ENCODE measurements at regions not wholly inside any gene's neighbourhood (a gene's known extent, or its start where the extent isn't known, plus 50 kb on each side); places are given as distances from the start of the nearest gene placed in this dataset.

GRCh38 chr1:90132306-90132705, 137.4 kb downstream of the ZNF326 start:
- no CpG with 5 or more reads among the region's 1 CpG for WGBS (ENCODE audit: extremely low coverage, insufficient read length, low lambda C conversion rate)
- H3K27me3 ChIP-seq (ENCODE audit: insufficient read depth, low read length), result no peaks in the 10 kb centered on the region
- H3K23me2 ChIP-seq (ENCODE audit: insufficient read length, low read depth, low read length, poor library complexity, severe bottlenecking), result no peaks in the 10 kb centered on the region
- no peaks in the 10 kb centered on the region for H3K79me1 ChIP-seq (ENCODE audit: insufficient read depth, low read depth, low read length, poor library complexity, severe bottlenecking)
- no peak overlapping the region for H3K27ac ChIP-seq (ENCODE audit: insufficient read length, low read depth, low read length)
- no peak overlapping the region for H3K18ac ChIP-seq (ENCODE audit: insufficient read length, low read depth, low read length)
- H2BK120ac ChIP-seq (ENCODE audit: low read depth, low read length, poor library complexity, severe bottlenecking), result no peak overlapping the region
- no peaks in the 10 kb centered on the region for H3K9me3 ChIP-seq (ENCODE audit: control insufficient read depth, low read depth, low read length)
- no peak overlapping the region for H2BK12ac ChIP-seq (ENCODE audit: insufficient read length, low read depth, low read length)
- no peak overlapping the region for H2BK15ac ChIP-seq (ENCODE audit: low read depth, low read length)
- no peaks in the 10 kb centered on the region for H3K4me1 ChIP-seq (ENCODE audit: insufficient read depth, low read length)
- peaks cover 7% of the 10 kb centered on the region; the same call in 1 of the 2 replicates for H3K27me3 Mint-ChIP-seq (ENCODE audit: low read depth)
- H3K79me2 ChIP-seq (ENCODE audit: insufficient read depth, low read length), result no peaks in the 10 kb centered on the region
- H2AFZ ChIP-seq (ENCODE audit: low read length), result no peak overlapping the region
- H3K23ac ChIP-seq (ENCODE audit: insufficient read length, low read depth, low read length), result no peak overlapping the region
- no peak overlapping the region for H2BK5ac ChIP-seq (ENCODE audit: insufficient read length, low read length)
- peaks cover 0 to 5% (median 0%) of the 10 kb centered on the region in 3 experiments; a peak in 3 of 7 replicates for H3K36me3 Mint-ChIP-seq (ENCODE audit: insufficient read depth in 1 of 3, low read depth in 3 of 3)
- no peak overlapping the region for H3K9ac ChIP-seq (ENCODE audit: extremely low read depth, insufficient read length, low read length)
- no peak overlapping the region for H3K14ac ChIP-seq (ENCODE audit: insufficient read depth, low read length)
- no peak for TF ChIP-seq CTCF (conservative IDR thresholded peaks at IDR 0.05)
- H4K91ac ChIP-seq (ENCODE audit: insufficient read length, low read depth, low read length), result no peak overlapping the region
- no peak overlapping the region for H2AK5ac ChIP-seq (ENCODE audit: insufficient read length, low read length)
- no peak overlapping the region for H4K8ac ChIP-seq (replicated peaks; ENCODE audit: insufficient read length, low read depth, low read length)
- H3K4ac ChIP-seq (ENCODE audit: low read depth, low read length), result no peak overlapping the region
- no peak overlapping the region for H3T11ph ChIP-seq (ENCODE audit: low read length)
- no peak overlapping the region for H3K56ac ChIP-seq (ENCODE audit: insufficient read length, low read depth, low read length)
- no peak overlapping the region for H3K27ac Mint-ChIP-seq
- H3K4me3 Mint-ChIP-seq, result no peak overlapping the region
- H3K9me3 Mint-ChIP-seq, result peaks cover 6% of the 10 kb centered on the region in 2 experiments
- H4K5ac ChIP-seq (ENCODE audit: insufficient read length, low read depth, low read length), result no peak overlapping the region
- H3K4me2 ChIP-seq (ENCODE audit: insufficient read depth, insufficient read length, low read length), result no peak overlapping the region
- DNase-seq, result no peak
- H3K4me1 Mint-ChIP-seq, result peaks cover 0 to 5% of the 10 kb centered on the region in 2 experiments; a peak in 1 of 4 replicates
- no peak overlapping the region for H2BK20ac ChIP-seq (ENCODE audit: low read depth, low read length, poor library complexity, severe bottlenecking)
- H4K20me1 ChIP-seq (ENCODE audit: control insufficient read depth, insufficient read depth, insufficient read length), result no peaks in the 10 kb centered on the region
